ENCODE measurements at regions not wholly inside any gene's neighbourhood (a gene's known extent, or its start where the extent isn't known, plus 50 kb on each side); places are given as distances from the start of the nearest gene placed in this dataset.
"Not testable (repeated sequence)": the region's sequence is repeated elsewhere in the genome, so short reads cannot be mapped to it uniquely, and the experiment has no call there.

GRCh38 chr3:5476403-5476802, 288.9 kb downstream of the EDEM1 start:
- no peak for DNase-seq (ENCODE audit: low spot score)

- DNase-seq (ENCODE audit: low spot score), result no peak
These were observed 291.8 kb downstream of the EDEM1 start for GRCh38 chr3:5479229-5479799.

GRCh38 chr3:5480190-5480589, 292.7 kb downstream of the EDEM1 start:
- DNase-seq (ENCODE audit: low spot score), result no peak

- no peak for DNase-seq (ENCODE audit: low spot score)
These were observed 297.9 kb downstream of the EDEM1 start for GRCh38 chr3:5485427-5485826.

GRCh38 chr3:5488771-5489170, 301.3 kb downstream of the EDEM1 start:
- DNase-seq (ENCODE audit: low spot score), result no peak

GRCh38 chr3:5489536-5489935, 302.0 kb downstream of the EDEM1 start:
- no peak for DNase-seq (ENCODE audit: low spot score)

- DNase-seq (ENCODE audit: low spot score), result no peak
These were observed 307.5 kb downstream of the EDEM1 start for GRCh38 chr3:5494905-5495519.

- DNase-seq (ENCODE audit: low spot score), result no peak
These were observed 310.0 kb downstream of the EDEM1 start for GRCh38 chr3:5497497-5497896.

GRCh38 chr3:5498981-5499380, 311.5 kb downstream of the EDEM1 start:
- DNase-seq (ENCODE audit: low spot score), result no peak

- DNase-seq (ENCODE audit: low spot score), result no peak
These were observed 311.9 kb downstream of the EDEM1 start for GRCh38 chr3:5499404-5499803.

GRCh38 chr3:5503136-5503535, 315.6 kb downstream of the EDEM1 start:
- no peak for DNase-seq (ENCODE audit: low spot score)

GRCh38 chr3:5504135-5504534, 316.6 kb downstream of the EDEM1 start:
- no peak for DNase-seq (ENCODE audit: low spot score)

GRCh38 chr3:5505163-5505562, 317.7 kb downstream of the EDEM1 start:
- no peak for DNase-seq (ENCODE audit: low spot score)

- no peak for DNase-seq (ENCODE audit: low spot score)
These were observed 318.5 kb downstream of the EDEM1 start for GRCh38 chr3:5505997-5506396.

- not testable (repeated sequence) for DNase-seq (ENCODE audit: low spot score)
These were observed 321.4 kb downstream of the EDEM1 start for GRCh38 chr3:5508860-5509259.

GRCh38 chr3:5510300-5510699, 322.8 kb downstream of the EDEM1 start:
- no peak for DNase-seq (ENCODE audit: low spot score)

- no peak for DNase-seq (ENCODE audit: low spot score)
These were observed 330.4 kb downstream of the EDEM1 start for GRCh38 chr3:5517921-5518320.

GRCh38 chr3:5520237-5520636, 332.7 kb downstream of the EDEM1 start:
- DNase-seq (ENCODE audit: low spot score), result no peak

GRCh38 chr3:5523125-5523524, 335.6 kb downstream of the EDEM1 start:
- no peak for DNase-seq (ENCODE audit: low spot score)

- no peak for DNase-seq (ENCODE audit: low spot score)
These were observed 343.5 kb downstream of the EDEM1 start for GRCh38 chr3:5531039-5531438.

GRCh38 chr3:5531741-5532290, 344.3 kb downstream of the EDEM1 start:
- DNase-seq (ENCODE audit: low spot score), result no peak

GRCh38 chr3:5540532-5540931, 353.0 kb downstream of the EDEM1 start:
- no peak for DNase-seq (ENCODE audit: low spot score)

- no peak for DNase-seq (ENCODE audit: low spot score)
These were observed 355.0 kb downstream of the EDEM1 start for GRCh38 chr3:5542472-5542871.

GRCh38 chr3:5543047-5543446, 355.5 kb downstream of the EDEM1 start:
- no peak for DNase-seq (ENCODE audit: low spot score)
